AG04449 (cell line): ENCODE measurements at regions not wholly inside any gene's neighbourhood (a gene's known extent, or its start where the extent isn't known, plus 50 kb on each side); places are given as distances from the start of the nearest gene placed in this dataset.
"Not testable (repeated sequence)": the region's sequence is repeated elsewhere in the genome, so short reads cannot be mapped to it uniquely, and the experiment has no call there.

Experiments
- CTCF ChIA-PET: fragments of 350-600 bp; formaldehyde crosslinking; extraction: SDS; loops from one replicate; lab custom pipeline; 2021; ENCODE audit warnings: antibody characterized with exemption; lab: Yijun Ruan, JAX
- POLR2A ChIA-PET: fragments of 400-600, 350-600 bp; formaldehyde crosslinking; extraction: SDS; loops from one replicate; lab custom pipeline; 2020; ENCODE audit warnings: antibody characterized with exemption, inconsistent platforms; lab: Yijun Ruan, JAX
- DNase-seq: peaks from one replicate; pipeline ENCODE4 v3.0.0-alpha.2; 2010; ENCODE audit warnings: low read depth, low spot score
- H3K4me3 ChIP-seq: 2 replicates; pipeline ENCODE4 v1.5.1; 2011; ENCODE audit warnings: low read depth, mild to moderate bottlenecking, control low read depth, low read length
- CTCF ChIP-seq: IDR thresholded peaks from one replicate; pipeline ENCODE4 v1.5.1; 2011; ENCODE audit warnings: mild to moderate bottlenecking, moderate library complexity, low read length, control low read depth, inconsistent platforms; ENCODE audit not compliant: insufficient read depth; ENCODE audit errors: missing control alignments

- DNase-seq = no peak
- ChIA-PET POLR2A (no interaction called here), CTCF (no interaction called here)
- no peak overlapping the region for H3K4me3 ChIP-seq
- no peak for TF ChIP-seq CTCF
These were observed 377.5 kb downstream of the ADGRD1 start for GRCh38 chr12:131331148-131331750.

- H3K4me3 ChIP-seq = no peak overlapping the region
- CTCF ChIA-PET = no interaction called here
- POLR2A ChIA-PET = no interaction called here
These were observed 378.5 kb downstream of the ADGRD1 start for GRCh38 chr12:131332224-131332623.

GRCh38 chr12:131333136-131333535, 377.8 kb upstream of the SFSWAP start:
- TF ChIP-seq CTCF = no peak
- ChIA-PET POLR2A (no interaction called here), CTCF (no interaction called here)
- H3K4me3 ChIP-seq = no peak overlapping the region
- DNase-seq = no peak

More at GRCh38 chr12:131332224-131332623, 378.5 kb downstream of the ADGRD1 start:
- no peak for DNase-seq
- TF ChIP-seq CTCF = no peak

- no peak for TF ChIP-seq CTCF
- no peak overlapping the region for H3K4me3 ChIP-seq
- ChIA-PET POLR2A (no interaction called here), CTCF (no interaction called here)
- DNase-seq = no peak
These were observed 377.1 kb upstream of the SFSWAP start for GRCh38 chr12:131333621-131334440.

- H3K4me3 ChIP-seq = no peak overlapping the region
- ChIA-PET CTCF (no interaction called here), POLR2A (no interaction called here)
- DNase-seq = no peak
- TF ChIP-seq CTCF = no peak
These were observed 376.1 kb upstream of the SFSWAP start for GRCh38 chr12:131334835-131335234.

- no peak for TF ChIP-seq CTCF
- no peak for DNase-seq
- no peak overlapping the region for H3K4me3 ChIP-seq
- POLR2A ChIA-PET = no interaction called here
- CTCF ChIA-PET = no interaction called here
These were observed 375.4 kb upstream of the SFSWAP start for GRCh38 chr12:131335456-131335855.

- DNase-seq, H3K4me3 ChIP-seq, POLR2A ChIA-PET, CTCF ChIA-PET: not testable (repeated sequence)
These were observed 373.0 kb upstream of the SFSWAP start for GRCh38 chr12:131337861-131338260.
